ENCODE measurements at regions not wholly inside any gene's neighbourhood (a gene's known extent, or its start where the extent isn't known, plus 50 kb on each side); places are given as distances from the start of the nearest gene placed in this dataset.
A peak's percentile ranks its signal among the peaks of the same experiment; 100 is the strongest.

GRCh38 chr4:156102411-156102810, 148.7 kb upstream of the CTSO start:
- no peak for DNase-seq (ENCODE audit: low spot score)

- no peak for DNase-seq (ENCODE audit: low spot score)
Measured at GRCh38 chr4:156101571-156101970, 147.9 kb upstream of the CTSO start.

GRCh38 chr4:156100651-156101050, 147.0 kb upstream of the CTSO start:
- no peak for DNase-seq (ENCODE audit: low spot score)

- no peak for DNase-seq (ENCODE audit: low spot score)
Measured at GRCh38 chr4:156098805-156099204, 145.1 kb upstream of the CTSO start.

GRCh38 chr4:156085100-156085499, 131.4 kb upstream of the CTSO start:
- DNase-seq (ENCODE audit: low spot score), result no peak

- DNase-seq (ENCODE audit: low spot score), result peak; percentile 6
Measured at GRCh38 chr4:156084373-156084772, 130.7 kb upstream of the CTSO start.

GRCh38 chr4:156073976-156074375, 120.3 kb upstream of the CTSO start:
- DNase-seq (ENCODE audit: low spot score), result no peak

GRCh38 chr4:156060661-156061060, 107.0 kb upstream of the CTSO start:
- no peak for DNase-seq (ENCODE audit: low spot score)

- no peak for DNase-seq (ENCODE audit: low spot score)
Measured at GRCh38 chr4:156053174-156053573, 99.5 kb upstream of the CTSO start.

- DNase-seq (ENCODE audit: low spot score), result no peak
Measured at GRCh38 chr4:156052116-156052515, 98.5 kb upstream of the CTSO start.

GRCh38 chr4:156038772-156039171, 85.1 kb upstream of the CTSO start:
- no peak for DNase-seq (ENCODE audit: low spot score)

- no peak for DNase-seq (ENCODE audit: low spot score)
Measured at GRCh38 chr4:156036496-156036895, 82.8 kb upstream of the CTSO start.

GRCh38 chr4:156029691-156030090, 76.0 kb upstream of the CTSO start:
- no peak for DNase-seq (ENCODE audit: low spot score)

- DNase-seq (ENCODE audit: low spot score), result no peak
Measured at GRCh38 chr4:156021298-156021697, 67.6 kb upstream of the CTSO start.

- DNase-seq (ENCODE audit: low spot score), result no peak
Measured at GRCh38 chr4:156019246-156019645, 65.6 kb upstream of the CTSO start.

- DNase-seq (ENCODE audit: low spot score), result no peak
Measured at GRCh38 chr4:156018383-156018782, 64.7 kb upstream of the CTSO start.

- no peak for DNase-seq (ENCODE audit: low spot score)
Measured at GRCh38 chr4:156015781-156016180, 62.1 kb upstream of the CTSO start.

GRCh38 chr4:156006192-156006591, 52.5 kb upstream of the CTSO start:
- no peak for DNase-seq (ENCODE audit: low spot score)

Measured in putamen (tissue), 1 donor.